ENCODE measurements at regions not wholly inside any gene's neighbourhood (a gene's known extent, or its start where the extent isn't known, plus 50 kb on each side); places are given as distances from the start of the nearest gene placed in this dataset.

GRCh38 chr6:168730931-168731716 lies 290.1 kb downstream of the SMOC2 start:
- DNase-seq (ENCODE audit: low read depth), result no peak
- H3K4me3 ChIP-seq (ENCODE audit: low read depth, low read length), result no peak overlapping the region
- TF ChIP-seq CTCF (IDR thresholded peaks at IDR 0.05; ENCODE audit: control insufficient read depth, extremely low read depth, insufficient read depth), result no peak

GRCh38 chr6:168728056-168728455 lies 287.1 kb downstream of the SMOC2 start:
- no peak for TF ChIP-seq CTCF (IDR thresholded peaks at IDR 0.05; ENCODE audit: control insufficient read depth, extremely low read depth, insufficient read depth)

GRCh38 chr6:168726312-168726856 lies 285.4 kb downstream of the SMOC2 start:
- DNase-seq (ENCODE audit: low read depth), result no peak
- no peak overlapping the region for H3K4me3 ChIP-seq (ENCODE audit: low read depth, low read length)
- TF ChIP-seq CTCF (IDR thresholded peaks at IDR 0.05; ENCODE audit: control insufficient read depth, extremely low read depth, insufficient read depth), result no peak

More at GRCh38 chr6:168728056-168728455, 287.1 kb downstream of the SMOC2 start:
- DNase-seq (ENCODE audit: low read depth), result no peak
- H3K4me3 ChIP-seq (ENCODE audit: low read depth, low read length), result no peak overlapping the region

- no peak for TF ChIP-seq CTCF (IDR thresholded peaks at IDR 0.05; ENCODE audit: control insufficient read depth, extremely low read depth, insufficient read depth)
- no peak overlapping the region for H3K4me3 ChIP-seq (ENCODE audit: low read depth, low read length)
- DNase-seq (ENCODE audit: low read depth), result no peak
These were observed 284.8 kb downstream of the SMOC2 start for GRCh38 chr6:168725802-168726201.

DNA sequence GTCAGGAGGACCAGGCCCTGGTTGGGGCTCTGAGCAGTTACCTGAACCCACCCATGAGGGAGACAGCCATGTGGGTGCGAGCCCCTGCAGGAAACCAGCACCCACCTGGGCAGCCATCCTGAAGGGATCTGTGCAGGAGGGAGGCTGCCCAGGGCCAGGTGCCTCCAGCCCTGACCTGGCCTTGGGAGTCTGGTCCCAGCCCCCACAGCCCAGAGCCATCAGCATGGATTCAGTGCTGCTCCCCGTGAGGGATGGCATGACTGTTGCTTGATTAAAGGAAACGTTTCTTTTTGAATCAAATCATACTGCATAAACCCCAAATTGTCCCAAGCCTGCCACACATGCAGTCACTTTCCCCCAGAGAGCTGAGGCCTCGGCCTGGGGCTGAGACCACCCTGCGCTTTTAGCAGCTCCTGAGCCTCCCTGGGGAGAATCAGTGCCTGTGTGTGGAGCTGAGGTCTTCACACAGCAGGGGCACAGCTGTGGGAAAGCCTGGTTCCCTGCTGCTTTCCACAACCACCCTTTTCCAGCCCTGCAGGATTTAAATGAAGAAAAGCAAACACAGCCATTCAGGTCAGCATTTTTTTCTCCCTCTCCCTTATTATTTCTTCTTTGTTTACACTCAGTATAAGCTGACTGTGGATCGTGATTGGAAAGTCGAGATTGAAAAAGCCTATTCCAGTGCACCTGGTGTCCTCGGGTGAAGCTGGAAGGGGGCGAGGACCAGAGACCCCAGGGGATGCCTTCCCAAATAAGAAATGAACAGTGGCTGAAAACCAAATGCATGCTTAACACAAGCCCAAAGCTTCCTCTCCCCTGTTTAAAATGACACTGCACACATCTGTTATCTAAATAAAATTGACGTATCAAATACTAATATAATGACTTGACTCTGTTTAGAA lies 283.9 kb downstream of the SMOC2 start:
- DNase-seq (ENCODE audit: low read depth), result no peak
- H3K4me3 ChIP-seq (ENCODE audit: low read depth, low read length), result no peak overlapping the region
- TF ChIP-seq CTCF (IDR thresholded peaks at IDR 0.05; ENCODE audit: control insufficient read depth, extremely low read depth, insufficient read depth), result no peak

GRCh38 chr6:168724033-168724432 lies 283.0 kb downstream of the SMOC2 start:
- no peak overlapping the region for H3K4me3 ChIP-seq (ENCODE audit: low read depth, low read length)
- DNase-seq (ENCODE audit: low read depth), result no peak
- TF ChIP-seq CTCF (IDR thresholded peaks at IDR 0.05; ENCODE audit: control insufficient read depth, extremely low read depth, insufficient read depth), result no peak

Data from LNCaP clone FGC (cell line).